Colonic mucosa (tissue), 4 donors: ENCODE measurements at regions not wholly inside any gene's neighbourhood (a gene's known extent, or its start where the extent isn't known, plus 50 kb on each side); places are given as distances from the start of the nearest gene placed in this dataset.
"Not testable (repeated sequence)": the region's sequence is repeated elsewhere in the genome, so short reads cannot be mapped to it uniquely, and the experiment has no call there.

Experiments used
- DNase-seq: peaks from one replicate; pipeline ENCODE4 v3.0.0-alpha.2; 2020
- H3K27ac ChIP-seq: fragments of 200-600 bp; one replicate; pipeline ENCODE4 v1.8.0; 2021
- H3K27me3 ChIP-seq: fragments of 200-600 bp; one replicate; pipeline ENCODE4 v1.8.0; 2021
- H3K36me3 ChIP-seq: fragments of 200-600 bp; one replicate; pipeline ENCODE4 v1.8.0; 2021
- H3K4me1 ChIP-seq: fragments of 200-600 bp; one replicate; pipeline ENCODE4 v1.8.0; 2021; ENCODE audit warnings: mild to moderate bottlenecking
- H3K4me3 ChIP-seq: fragments of 200-600 bp; one replicate; pipeline ENCODE4 v1.8.0; 2021
- H3K9ac ChIP-seq, 2 donors: one replicate each; pipeline ENCODE4 v1.7.0; 2013; ENCODE audit warnings: control low read depth in 2 of 2, low read depth in 2 of 2, low read length in 2 of 2
- H3K9me3 ChIP-seq: fragments of 200-600 bp; one replicate; pipeline ENCODE4 v1.8.0; 2021
- CTCF ChIP-seq: fragments of 200-600 bp; IDR thresholded peaks from one replicate; pipeline ENCODE4 v1.8.0; 2022; ENCODE audit warnings: antibody characterized with exemption, mild to moderate bottlenecking
- intact Hi-C: fragments of 100-400 bp; cut with DNase I; formaldehyde crosslinking; loops from one replicate; pipeline ENCODE4 v1.14.1; 2022
- donor health status: healthy.
- donor health status: DM: no; HTN: no; CAD: no.
- donor health status: DM: no; HTN: no; CAD: no.

DNA sequence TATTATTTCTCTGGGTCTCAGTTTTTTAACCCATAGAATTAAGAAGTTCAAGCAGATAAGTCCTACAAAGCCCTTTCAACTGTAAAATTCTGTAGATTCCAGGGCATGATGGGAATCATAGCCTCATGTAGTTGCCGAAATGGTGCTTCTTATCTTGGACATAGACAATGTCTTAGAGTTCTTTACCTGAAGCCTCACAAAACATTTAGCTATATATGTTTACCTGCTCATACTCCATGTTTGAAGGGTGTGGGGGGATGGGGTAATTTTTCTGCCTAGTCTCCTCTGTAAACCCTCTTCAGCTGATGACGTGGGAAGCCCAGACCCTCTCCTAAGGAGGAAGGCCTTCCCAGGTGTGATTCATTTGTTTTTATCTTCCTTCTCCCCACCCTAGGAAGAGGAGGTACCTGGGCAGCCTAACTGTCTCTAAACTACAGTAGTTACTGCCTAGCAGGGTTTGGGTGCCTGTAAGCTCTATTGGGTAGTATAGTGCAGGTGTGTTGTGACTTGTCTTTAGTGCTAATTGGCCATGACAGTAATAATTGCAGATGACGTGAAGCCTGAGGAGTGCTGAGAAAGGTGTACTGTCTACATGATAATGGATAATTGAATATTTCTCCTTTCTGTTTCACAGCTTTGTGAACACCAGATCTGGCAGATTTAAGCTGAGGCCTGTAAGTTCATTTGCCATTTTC is 230.8 kb downstream of the TFAP2B start:
- Histone ChIP-seq H3K9ac (no peak overlapping the region), H3K4me3 (no peak overlapping the region), H3K27me3 (no peaks in the 10 kb centered on the region), H3K27ac (no peak overlapping the region), H3K36me3 (no peaks in the 10 kb centered on the region), H3K4me1 (no peaks in the 10 kb centered on the region), H3K9me3 (no peaks in the 10 kb centered on the region)
- no peak for DNase-seq
- TF ChIP-seq CTCF, result no peak
- intact Hi-C loops, result no loop called here

GRCh38 chr6:51049983-51050877 is 231.6 kb downstream of the TFAP2B start:
- no peak overlapping the region for H3K9ac ChIP-seq
- no peaks in the 10 kb centered on the region for H3K27me3 ChIP-seq
- no peak for TF ChIP-seq CTCF
- no peak overlapping the region for H3K4me3 ChIP-seq
- no peak for DNase-seq
- no peaks in the 10 kb centered on the region for H3K36me3 ChIP-seq
- intact Hi-C loops, result no loop called here
- no peak overlapping the region for H3K27ac ChIP-seq
- no peaks in the 10 kb centered on the region for H3K4me1 ChIP-seq
- no peaks in the 10 kb centered on the region for H3K9me3 ChIP-seq

GRCh38 chr6:51052716-51053115 is 234.0 kb downstream of the TFAP2B start:
- DNase-seq, H3K36me3 ChIP-seq, H3K9ac ChIP-seq, intact Hi-C loops, H3K9me3 ChIP-seq, H3K27me3 ChIP-seq, H3K27ac ChIP-seq, H3K4me3 ChIP-seq, H3K4me1 ChIP-seq: not testable (repeated sequence)

- DNase-seq, H3K4me1 ChIP-seq, H3K9me3 ChIP-seq, H3K27ac ChIP-seq, H3K9ac ChIP-seq, H3K36me3 ChIP-seq, H3K27me3 ChIP-seq, H3K4me3 ChIP-seq, intact Hi-C loops: not testable (repeated sequence)
Measured at GRCh38 chr6:51055316-51055715, 236.6 kb downstream of the TFAP2B start.

- Histone ChIP-seq H3K9ac (no peak overlapping the region), H3K9me3 (no peaks in the 10 kb centered on the region), H3K36me3 (no peaks in the 10 kb centered on the region), H3K4me3 (no peak overlapping the region), H3K27me3 (no peaks in the 10 kb centered on the region), H3K27ac (no peak overlapping the region), H3K4me1 (no peaks in the 10 kb centered on the region)
- no peak for TF ChIP-seq CTCF
- intact Hi-C loops, result no loop called here
- DNase-seq, result no peak
Measured at GRCh38 chr6:51057296-51057695, 238.6 kb downstream of the TFAP2B start.

GRCh38 chr6:51060262-51060762 is 241.6 kb downstream of the TFAP2B start:
- DNase-seq, result no peak
- no peak overlapping the region for H3K9ac ChIP-seq
- no peak for TF ChIP-seq CTCF
- no peaks in the 10 kb centered on the region for H3K27me3 ChIP-seq
- intact Hi-C loops, result no loop called here
- H3K36me3 ChIP-seq, result no peaks in the 10 kb centered on the region
- no peaks in the 10 kb centered on the region for H3K4me1 ChIP-seq
- H3K27ac ChIP-seq, result no peak overlapping the region
- no peaks in the 10 kb centered on the region for H3K9me3 ChIP-seq
- H3K4me3 ChIP-seq, result no peak overlapping the region
